ENCODE measurements at regions not wholly inside any gene's neighbourhood (a gene's known extent, or its start where the extent isn't known, plus 50 kb on each side); places are given as distances from the start of the nearest gene placed in this dataset.

DNA sequence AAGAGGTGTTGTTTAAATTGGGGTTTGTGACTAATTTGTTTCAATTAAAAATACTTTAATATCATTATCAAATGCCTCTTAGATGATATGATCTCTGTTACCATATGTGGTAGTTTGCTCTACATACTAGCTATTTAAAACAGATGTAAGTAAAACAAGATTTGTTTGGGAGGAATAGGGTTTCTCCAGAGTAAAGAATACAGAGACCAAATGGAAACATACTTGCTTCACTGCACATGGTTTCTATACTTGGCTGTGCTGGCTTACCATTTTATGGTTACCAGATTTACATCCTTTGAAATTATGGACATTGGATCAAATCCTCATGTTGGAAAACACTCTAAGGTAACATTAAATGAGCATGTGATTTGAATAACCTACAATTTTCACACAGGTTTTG, 588.3 kb downstream of the CD109 start:
- TF ChIP-seq, protein P1, sequence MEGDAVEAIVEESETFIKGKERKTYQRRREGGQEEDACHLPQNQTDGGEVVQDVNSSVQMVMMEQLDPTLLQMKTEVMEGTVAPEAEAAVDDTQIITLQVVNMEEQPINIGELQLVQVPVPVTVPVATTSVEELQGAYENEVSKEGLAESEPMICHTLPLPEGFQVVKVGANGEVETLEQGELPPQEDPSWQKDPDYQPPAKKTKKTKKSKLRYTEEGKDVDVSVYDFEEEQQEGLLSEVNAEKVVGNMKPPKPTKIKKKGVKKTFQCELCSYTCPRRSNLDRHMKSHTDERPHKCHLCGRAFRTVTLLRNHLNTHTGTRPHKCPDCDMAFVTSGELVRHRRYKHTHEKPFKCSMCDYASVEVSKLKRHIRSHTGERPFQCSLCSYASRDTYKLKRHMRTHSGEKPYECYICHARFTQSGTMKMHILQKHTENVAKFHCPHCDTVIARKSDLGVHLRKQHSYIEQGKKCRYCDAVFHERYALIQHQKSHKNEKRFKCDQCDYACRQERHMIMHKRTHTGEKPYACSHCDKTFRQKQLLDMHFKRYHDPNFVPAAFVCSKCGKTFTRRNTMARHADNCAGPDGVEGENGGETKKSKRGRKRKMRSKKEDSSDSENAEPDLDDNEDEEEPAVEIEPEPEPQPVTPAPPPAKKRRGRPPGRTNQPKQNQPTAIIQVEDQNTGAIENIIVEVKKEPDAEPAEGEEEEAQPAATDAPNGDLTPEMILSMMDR (IDR thresholded peaks at IDR 0.05 in 4 of 5, conservative IDR thresholded peaks at IDR 0.05 in 1 of 5): no peak
- TF ChIP-seq POLR2A (IDR thresholded peaks at IDR 0.05): no peak
